HG03066 (cell line): ENCODE measurements at regions not wholly inside any gene's neighbourhood (a gene's known extent, or its start where the extent isn't known, plus 50 kb on each side); places are given as distances from the start of the nearest gene placed in this dataset.

Source experiments
- ATAC-seq: cut with Tn5 transposase; IDR thresholded peaks from one replicate; pipeline ENCODE4 v1.9.1; 2021; ENCODE audit warnings: low read depth; ENCODE audit not compliant: unreplicated experiment

- no peak for ATAC-seq
Measured at GRCh38 chr16:85333744-85334640, 221.7 kb upstream of the CIBAR2 start.

DNA sequence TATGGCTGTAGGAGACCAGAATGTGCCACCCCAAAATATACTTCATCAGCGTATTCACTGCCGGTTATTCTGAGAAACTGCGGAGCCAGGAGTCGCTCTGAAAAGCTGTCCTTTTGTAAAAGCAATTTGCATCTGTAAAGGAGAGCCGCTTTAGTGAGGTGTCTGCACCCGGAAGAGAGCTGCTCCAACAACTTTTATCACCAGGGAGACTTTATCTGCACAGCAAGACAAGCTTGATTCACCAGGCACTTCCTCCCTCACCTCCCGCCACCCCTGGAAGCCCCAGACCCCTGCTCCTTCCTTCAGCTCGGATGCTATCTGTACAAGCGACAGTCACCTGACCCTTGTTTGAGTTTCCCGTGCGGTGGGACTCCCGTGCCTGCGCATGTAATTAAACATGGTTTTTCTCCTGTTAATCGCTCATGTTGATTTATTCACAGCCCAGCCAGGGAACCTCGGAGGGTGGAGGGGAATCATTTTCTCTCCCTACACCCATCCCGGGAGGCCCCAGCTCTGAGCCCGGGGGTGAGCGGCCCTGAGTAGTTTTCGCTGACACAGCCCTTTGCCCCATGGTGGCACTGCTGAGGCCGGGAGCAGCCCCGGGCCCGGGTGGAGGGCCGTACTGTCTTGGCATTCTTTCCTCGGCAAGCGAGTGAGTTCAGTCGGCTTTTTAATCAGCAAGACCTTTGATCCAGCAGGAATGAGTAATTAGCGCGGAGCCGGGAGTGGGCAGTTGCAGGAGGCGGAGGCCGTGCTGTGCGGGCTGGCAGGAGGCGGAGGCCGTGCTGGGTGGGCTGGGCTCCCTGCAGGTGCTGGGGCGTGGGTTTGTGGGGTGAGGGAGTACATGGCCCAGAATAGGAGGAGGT, 222.7 kb upstream of the CIBAR2 start:
- no peak for ATAC-seq

- no peak for ATAC-seq
Measured at GRCh38 chr16:85335584-85336491, 223.6 kb upstream of the CIBAR2 start.

DNA sequence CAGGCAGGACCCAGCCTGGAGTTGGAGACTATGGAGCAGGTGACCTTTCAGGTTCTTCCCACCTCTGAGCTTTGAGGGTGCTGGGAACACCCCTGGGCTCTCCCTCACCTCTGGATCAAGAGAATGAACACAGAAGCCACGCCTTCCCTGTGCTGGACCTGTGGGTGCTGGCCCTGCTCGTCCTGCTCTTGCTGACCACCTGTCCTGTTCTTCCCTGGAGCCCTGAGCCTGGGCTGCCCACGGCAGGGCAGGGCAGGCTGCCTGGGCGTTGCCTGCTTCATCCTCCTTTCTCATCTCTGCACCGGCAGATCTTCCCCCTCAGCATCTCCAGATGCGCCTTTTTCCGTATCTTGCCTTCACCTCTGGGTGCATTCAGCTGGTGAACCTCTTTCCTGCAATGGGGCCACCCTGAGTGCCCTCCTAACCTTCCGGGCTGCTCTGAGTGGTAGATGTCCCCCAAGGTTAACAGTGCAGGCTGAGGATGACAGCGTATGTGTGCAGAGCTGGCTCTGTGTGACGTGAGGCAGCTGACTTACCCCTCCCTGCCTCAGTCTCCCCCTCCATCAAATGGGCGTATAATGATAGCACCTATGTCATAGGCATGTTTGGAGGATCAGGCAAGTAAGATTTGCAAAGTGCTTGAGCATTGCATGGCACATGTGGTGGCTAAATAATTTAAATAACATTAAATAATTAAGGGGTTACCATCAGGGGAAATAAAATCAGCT, 225.8 kb upstream of the CIBAR2 start:
- no peak for ATAC-seq

DNA sequence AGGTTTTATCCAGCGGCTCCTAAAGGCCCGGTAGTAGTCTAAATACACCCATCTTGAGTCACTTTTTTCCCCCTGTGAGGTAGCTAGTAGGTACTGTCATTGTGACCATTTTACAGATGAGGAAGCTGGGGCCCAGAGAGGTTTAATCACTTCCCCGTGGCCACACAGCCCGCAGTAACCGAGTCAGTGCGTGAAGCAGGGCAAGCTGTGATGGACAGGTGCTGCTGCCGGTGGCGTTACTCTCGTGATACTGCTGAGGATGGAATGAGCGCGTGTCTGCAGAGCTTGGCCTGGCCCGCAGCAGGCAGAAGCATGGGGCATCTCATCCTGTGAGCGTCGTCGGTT, 226.3 kb upstream of the CIBAR2 start:
- ATAC-seq, result no peak

- no peak for ATAC-seq
Measured at GRCh38 chr16:85338989-85339685, 226.9 kb upstream of the CIBAR2 start.

- no peak for ATAC-seq
Measured at GRCh38 chr16:85341972-85342695, 229.9 kb upstream of the CIBAR2 start.

DNA sequence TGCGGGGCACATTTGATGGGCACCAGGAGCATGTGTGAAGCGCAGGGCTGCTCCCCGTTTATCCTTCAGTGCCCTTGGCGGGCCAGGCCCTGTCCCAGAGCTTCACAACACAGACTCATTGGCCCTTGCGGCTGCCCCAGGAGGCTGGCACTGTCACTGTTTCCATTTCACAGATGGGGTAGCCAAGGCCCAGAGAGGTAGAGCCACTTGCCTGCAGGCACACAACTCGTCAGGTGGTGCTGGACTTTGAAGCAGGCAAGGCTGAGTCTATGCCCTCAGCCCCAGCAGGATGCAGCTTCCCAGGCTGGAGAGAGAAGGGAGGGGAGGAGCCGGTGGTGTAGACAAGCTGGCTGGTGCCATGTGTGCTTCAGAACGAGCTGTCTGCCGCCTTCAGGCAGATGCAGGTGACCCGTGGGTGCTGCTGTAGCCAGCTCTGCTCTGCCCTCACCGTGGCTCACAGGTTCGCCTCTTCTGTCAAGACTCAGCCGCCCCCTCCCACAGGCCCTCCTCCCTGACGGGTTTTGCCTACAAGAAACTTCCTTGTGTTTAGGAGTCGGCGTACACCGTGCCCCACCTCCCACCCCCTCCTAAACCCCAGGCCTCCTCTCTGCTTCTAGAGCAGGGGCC, 232.3 kb upstream of the CIBAR2 start:
- ATAC-seq, result no peak

DNA sequence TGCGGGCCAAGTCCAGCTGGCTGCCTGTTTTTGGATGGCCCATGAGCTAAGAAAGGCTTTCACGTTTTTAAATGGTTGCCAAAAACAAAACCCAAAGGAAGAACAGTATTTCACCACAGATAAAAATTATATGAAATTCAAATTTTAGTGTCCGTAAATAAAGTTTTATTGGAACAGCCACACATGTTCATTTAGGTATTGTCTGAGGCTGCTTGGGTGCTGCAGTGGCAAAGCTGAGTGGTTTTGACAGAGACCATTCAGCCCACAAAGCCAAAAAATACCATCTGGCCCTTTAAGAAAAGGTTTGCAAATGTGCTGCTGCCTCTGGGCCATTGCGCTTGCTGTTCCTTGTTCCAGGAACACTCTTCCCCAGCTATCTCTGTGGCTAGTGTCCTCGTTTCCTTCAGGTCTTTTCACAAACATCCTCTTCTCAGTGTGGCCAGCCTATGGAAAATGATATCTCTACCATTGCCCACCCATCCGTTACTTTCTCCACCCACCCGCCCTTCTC, 232.9 kb upstream of the CIBAR2 start:
- no peak for ATAC-seq

DNA sequence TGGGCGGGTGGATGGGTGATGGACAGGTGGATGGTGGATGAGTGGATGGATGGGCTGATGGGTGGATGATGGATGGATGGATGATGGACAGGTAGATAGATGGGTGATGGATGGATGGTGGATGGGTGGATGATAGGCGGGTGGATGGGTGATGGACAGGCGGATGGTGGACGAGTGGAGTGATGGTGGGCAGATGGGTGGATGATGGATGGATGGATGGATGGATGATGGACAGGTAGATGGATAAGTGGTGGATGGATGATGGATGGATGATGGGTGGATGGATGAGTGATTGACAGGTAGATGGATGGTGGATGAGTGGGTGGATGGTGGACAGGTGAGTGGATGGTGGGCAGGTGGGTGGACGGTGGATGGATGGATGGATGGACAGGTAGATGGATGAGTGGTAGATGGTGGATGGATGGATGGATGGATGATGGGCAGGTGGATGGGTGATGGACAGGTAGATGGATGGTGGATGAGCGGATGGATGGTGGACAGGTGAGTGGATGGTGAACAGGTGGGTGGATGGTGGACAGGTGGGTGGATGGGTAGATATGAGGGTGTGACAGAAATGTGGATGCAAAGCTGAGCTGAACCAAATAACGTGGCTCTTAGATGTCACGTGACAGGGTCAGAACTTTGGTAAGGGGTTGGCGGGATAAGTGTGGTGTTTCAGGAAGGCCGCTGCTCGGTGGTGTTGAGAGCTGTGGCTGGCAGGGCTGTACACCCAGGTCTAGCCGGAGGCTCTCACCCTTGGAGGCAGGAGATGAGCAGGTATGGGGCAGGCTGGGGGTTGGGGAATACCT, 234.3 kb upstream of the CIBAR2 start:
- ATAC-seq, result no peak

GRCh38 chr16:85347213-85347591, 234.9 kb upstream of the CIBAR2 start:
- no peak for ATAC-seq

GRCh38 chr16:85348065-85348840, 236.0 kb upstream of the CIBAR2 start:
- ATAC-seq, result no peak

- ATAC-seq, result no peak
Measured at GRCh38 chr16:85348911-85349334, 236.7 kb upstream of the CIBAR2 start.

DNA sequence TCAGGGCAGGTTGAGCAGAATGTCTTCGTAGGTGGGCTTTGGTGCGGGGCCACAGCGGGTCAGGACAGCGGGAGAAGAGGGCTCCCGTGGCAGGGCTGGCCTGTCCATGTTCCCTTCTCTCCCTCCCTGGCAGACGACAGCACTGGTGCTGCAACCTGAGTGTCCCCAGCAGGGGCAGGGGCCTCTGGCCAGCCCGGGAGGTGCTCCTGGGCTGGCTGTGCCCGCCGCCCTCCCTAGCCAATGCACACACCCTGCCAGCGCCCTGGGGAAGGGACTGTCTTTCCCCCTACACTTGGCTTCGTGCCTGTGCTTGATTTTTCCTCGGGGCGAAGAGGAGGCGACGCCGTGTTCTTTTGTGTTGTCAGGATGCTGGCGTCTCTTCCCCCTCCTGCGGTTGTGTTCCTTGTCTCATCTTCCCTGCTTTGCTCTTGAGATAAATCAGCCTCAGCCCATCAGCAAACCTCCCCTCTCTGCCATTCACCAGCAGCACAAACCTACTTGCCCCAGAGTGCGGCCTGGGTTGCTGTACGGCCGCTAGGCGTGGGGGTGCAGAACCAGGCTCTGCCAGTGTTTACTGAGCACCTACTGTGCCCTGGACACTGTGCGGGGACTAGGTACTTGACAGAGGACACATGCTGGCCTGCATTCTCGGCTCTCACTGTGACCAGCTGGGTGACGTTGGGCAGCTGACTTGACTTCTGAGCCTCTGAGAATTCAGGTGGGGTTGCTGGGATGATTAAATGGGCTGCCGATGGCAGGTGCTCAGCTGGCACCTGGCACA, 237.3 kb upstream of the CIBAR2 start:
- no peak for ATAC-seq

DNA sequence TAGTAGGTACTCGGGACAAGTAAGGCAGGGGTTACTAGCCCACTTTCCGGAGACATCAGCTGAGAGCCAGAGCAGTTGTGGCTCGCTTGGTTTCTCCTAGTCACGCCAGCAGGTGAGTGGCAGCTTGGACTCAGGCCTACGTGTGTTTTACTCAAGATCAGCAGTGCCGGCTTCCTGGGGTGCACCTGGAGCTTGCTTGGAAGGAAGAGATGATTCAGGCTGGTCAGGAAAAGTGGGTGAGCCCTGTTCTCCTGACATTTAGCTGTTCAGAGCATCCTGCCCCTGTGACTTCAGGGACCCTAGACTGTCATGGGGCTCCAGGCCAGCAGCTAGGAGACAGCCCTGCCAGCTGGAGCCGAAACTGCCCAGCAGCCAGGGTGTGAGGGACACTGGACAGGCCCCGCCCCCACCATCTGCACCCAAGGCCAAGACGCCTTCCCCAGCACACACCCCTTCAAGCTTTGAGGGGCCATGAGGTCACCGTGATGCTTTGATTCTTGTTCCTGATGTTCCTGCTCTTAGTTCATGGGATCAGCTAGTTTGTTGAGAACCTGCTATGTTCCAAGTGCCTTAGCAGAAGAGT, 238.0 kb upstream of the CIBAR2 start:
- no peak for ATAC-seq
